ENCODE measurements at regions not wholly inside any gene's neighbourhood (a gene's known extent, or its start where the extent isn't known, plus 50 kb on each side); places are given as distances from the start of the nearest gene placed in this dataset.

- FAIRE-seq (no peak), DNase-seq (ENCODE audit: low spot score in 2 of 2) (no peak)
Observed at GRCh38 chr3:88509582-88509981, 359.8 kb downstream of the C3orf38 start.

DNA sequence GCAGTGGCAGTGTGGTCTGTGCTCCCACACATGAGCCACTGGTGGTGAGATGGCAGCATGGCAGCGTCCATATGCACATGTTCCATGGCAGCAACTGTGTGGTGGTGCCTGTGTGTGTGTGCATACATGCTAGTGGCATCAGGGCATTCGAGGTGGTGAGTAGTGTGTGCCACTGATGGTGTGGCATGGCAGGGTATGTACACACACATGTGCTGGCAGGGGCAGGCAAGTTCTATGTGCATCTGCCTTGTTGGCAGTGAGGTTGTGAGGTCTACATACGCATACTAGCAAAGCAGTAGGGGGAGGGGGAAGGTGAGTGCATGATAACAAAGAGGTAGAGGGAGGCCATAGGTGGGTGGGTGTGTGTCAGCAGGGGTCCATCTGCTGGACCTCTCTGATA, 378.7 kb downstream of the C3orf38 start:
- FAIRE-seq (no peak), DNase-seq (ENCODE audit: low spot score in 2 of 2) (no peak)

- no peak for FAIRE-seq
- DNase-seq (ENCODE audit: low spot score in 2 of 2) = no peak
Observed at GRCh38 chr3:88534534-88534933, 384.8 kb downstream of the C3orf38 start.

- FAIRE-seq (no peak), DNase-seq (ENCODE audit: low spot score in 2 of 2) (no peak)
Observed at GRCh38 chr3:88535563-88535962, 385.8 kb downstream of the C3orf38 start.

- DNase-seq (ENCODE audit: low spot score in 2 of 2) = no peak
- FAIRE-seq = no peak
Observed at GRCh38 chr3:88542916-88543315, 393.2 kb downstream of the C3orf38 start.

GRCh38 chr3:88572450-88572849, 422.7 kb downstream of the C3orf38 start:
- FAIRE-seq (no peak), DNase-seq (ENCODE audit: low spot score in 2 of 2) (no peak)

- DNase-seq (ENCODE audit: low spot score in 2 of 2) (no peak), FAIRE-seq (no peak)
Observed at GRCh38 chr3:88573472-88573871, 423.7 kb downstream of the C3orf38 start.

- DNase-seq (ENCODE audit: low spot score in 2 of 2) (no peak), FAIRE-seq (no peak)
Observed at GRCh38 chr3:88574146-88574545, 424.4 kb downstream of the C3orf38 start.

GRCh38 chr3:88584451-88584850, 434.7 kb downstream of the C3orf38 start:
- DNase-seq (ENCODE audit: low spot score in 2 of 2) = no peak
- no peak for FAIRE-seq

DNA sequence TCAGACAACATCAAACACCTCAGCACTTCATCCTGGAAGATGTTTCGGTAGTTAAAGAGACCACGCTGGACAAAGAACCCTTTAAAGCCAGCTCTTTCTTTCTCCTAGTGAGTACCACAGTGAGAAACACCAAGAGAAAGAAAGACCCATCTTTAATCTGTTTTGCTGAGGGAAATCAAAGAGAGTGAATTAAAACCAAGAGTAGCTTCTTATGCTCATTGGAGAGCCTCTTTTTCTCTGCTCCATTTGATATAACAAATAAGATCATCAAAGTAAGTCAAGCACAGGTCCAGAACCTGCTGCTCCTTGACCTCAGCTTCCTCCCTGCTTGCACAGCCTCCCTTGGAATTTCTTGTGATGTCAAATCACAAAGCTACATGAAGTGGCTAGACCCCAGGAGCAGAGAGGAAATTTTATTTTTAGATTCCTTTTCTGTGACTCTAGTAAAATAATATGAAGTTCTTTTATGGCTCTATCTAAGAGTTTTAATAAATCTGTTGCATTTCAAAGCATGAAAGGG, 436.4 kb downstream of the C3orf38 start:
- no peak for DNase-seq (ENCODE audit: low spot score in 2 of 2)
- FAIRE-seq = no peak

DNA sequence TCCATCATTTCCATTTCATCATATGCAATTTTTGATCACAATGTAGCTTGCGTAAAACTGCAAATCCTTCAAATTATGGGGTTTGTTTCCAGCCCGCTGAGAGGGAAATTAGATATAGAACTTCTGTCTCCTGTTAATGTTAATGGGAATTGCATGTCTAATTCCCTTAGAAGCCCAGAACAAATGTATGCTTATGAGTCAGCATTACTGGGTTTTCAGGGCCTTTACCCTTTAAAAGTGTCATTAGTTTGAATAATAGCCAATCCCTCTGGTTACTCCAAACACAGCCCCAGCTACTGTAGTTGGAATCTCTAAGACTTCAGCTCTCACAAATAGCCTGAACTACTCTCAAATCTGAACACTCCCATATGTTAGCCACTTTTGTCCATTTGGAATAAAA, 439.4 kb downstream of the C3orf38 start:
- FAIRE-seq (no peak), DNase-seq (ENCODE audit: low spot score in 2 of 2) (no peak)

DNA sequence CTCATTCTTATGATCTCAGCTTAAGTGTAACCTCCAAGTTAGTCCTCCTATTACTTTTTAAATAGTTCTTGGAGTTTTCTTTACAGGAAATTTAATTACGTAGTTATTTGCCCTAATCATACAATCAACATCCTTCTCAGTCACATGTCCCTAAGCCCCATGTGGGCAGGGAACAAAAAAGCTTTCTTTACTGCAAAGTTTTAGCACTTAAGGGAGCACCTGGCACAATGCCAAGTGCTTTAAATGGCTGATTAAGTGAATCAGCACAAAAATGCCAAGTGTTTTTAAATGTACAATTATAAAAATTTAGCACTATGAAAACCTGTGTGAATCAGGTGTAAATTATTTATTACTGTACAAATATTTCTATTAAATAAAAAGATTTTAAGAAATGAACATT, 445.3 kb downstream of the C3orf38 start:
- DNase-seq (ENCODE audit: low spot score in 2 of 2) = no peak
- FAIRE-seq = no peak

DNA sequence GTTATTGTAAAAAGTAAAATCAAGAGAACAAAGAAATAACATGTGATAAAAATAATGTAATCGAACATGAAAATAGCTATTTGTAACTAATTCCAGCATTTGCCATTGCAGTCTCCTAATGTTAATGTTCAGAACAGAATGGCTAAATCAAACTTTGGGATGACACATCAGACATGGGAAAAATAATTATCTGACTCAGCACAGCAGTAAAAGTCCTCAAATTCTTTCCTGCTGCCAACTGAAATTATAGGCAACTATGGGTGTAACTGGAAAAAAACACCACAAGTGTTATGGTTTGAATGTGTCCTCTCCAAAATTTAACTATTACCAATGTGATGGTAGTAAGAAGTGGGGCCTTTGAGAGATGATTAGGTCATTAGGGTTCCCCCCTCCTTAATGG, 446.7 kb downstream of the C3orf38 start:
- DNase-seq (ENCODE audit: low spot score in 2 of 2) = no peak
- no peak for FAIRE-seq

GRCh38 chr3:88610820-88611219, 461.1 kb downstream of the C3orf38 start:
- no peak for DNase-seq (ENCODE audit: low spot score in 2 of 2)
- FAIRE-seq = no peak

- no peak for FAIRE-seq
- DNase-seq (ENCODE audit: low spot score in 2 of 2) = no peak
Observed at GRCh38 chr3:88611826-88612326, 462.1 kb downstream of the C3orf38 start.

- FAIRE-seq (no peak), DNase-seq (ENCODE audit: low spot score in 2 of 2) (no peak)
Observed at GRCh38 chr3:88616413-88616812, 466.7 kb downstream of the C3orf38 start.

GRCh38 chr3:88617283-88617682, 467.5 kb downstream of the C3orf38 start:
- no peak for FAIRE-seq

DNA sequence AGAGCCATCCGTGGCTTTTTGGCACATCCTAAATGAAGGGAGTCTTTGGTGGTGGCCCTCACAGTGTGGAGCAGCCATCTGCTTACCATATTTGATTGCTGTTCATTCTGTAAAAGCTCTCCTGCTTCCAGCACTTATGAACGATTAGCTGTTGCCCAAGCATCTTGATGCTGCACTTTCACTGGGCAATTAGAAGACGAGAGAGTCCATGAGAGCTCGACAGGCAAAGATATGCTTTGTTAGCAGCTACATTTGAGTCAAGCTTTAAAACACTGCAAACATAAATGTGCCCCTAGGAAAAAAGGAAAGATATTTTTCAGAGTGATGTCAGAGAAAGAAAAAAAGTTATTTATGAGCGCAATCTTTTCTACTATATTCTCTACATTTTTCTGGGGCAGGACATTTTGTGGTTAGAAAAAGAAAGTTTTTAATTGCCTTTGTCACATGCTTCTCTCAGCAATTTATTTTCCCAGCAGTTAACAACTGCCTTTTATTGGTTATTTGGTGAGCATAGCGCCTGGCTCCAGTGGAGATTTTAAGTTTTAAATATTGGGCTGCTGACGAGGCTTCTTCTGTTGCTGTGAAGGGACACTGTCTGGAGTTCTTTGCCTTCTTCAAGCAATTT, 468.4 kb downstream of the C3orf38 start:
- FAIRE-seq (no peak), DNase-seq (ENCODE audit: low spot score in 2 of 2) (no peak)

More at GRCh38 chr3:88617283-88617682, 467.5 kb downstream of the C3orf38 start:
- DNase-seq (ENCODE audit: low spot score in 2 of 2) = no peak

- DNase-seq (ENCODE audit: low spot score in 2 of 2) = no peak
- no peak for FAIRE-seq
Observed at GRCh38 chr3:88621586-88621985, 471.8 kb downstream of the C3orf38 start.

GRCh38 chr3:88623709-88624108, 473.9 kb downstream of the C3orf38 start:
- no peak for DNase-seq (ENCODE audit: low spot score in 2 of 2)
- no peak for FAIRE-seq

- DNase-seq (ENCODE audit: low spot score in 2 of 2) (no peak), FAIRE-seq (no peak)
Observed at GRCh38 chr3:88626456-88627120, 476.8 kb downstream of the C3orf38 start.

DNA sequence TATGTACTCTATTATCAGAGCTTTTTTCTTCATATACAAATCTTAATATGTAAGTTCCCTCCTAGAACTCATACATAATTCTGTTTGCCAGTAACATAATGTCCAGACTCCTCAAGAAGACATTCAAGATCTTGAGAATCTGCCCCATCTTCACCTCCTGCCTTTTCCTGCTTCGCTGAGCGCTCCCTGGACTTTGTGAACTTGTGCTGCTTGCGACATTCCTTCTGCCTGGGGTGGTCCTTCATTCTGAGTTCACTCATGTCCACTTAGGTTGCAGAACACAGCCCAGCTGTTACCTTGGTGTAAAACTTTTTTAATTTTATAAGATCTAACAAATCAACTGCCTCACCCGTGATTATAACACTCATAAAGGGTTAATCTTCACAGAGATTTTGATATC, 478.5 kb upstream of the EPHA3 start:
- DNase-seq (ENCODE audit: low spot score in 2 of 2) (no peak), FAIRE-seq (no peak)
